Hematopoietic multipotent progenitor cell treated with erythropoietin and hydrocortisone succinate and interleukin-3 and kit ligand, for 8 days (in vitro differentiated cells): ENCODE measurements at regions not wholly inside any gene's neighbourhood (a gene's known extent, or its start where the extent isn't known, plus 50 kb on each side); places are given as distances from the start of the nearest gene placed in this dataset.

Experiments used
- DNase-seq: peaks from one replicate; pipeline ENCODE4 v3.0.0-alpha.2; 2015

GRCh38 chr9:20037699-20038098 lies 248.9 kb upstream of the SLC24A2 start:
- DNase-seq, result no peak

GRCh38 chr9:20033511-20033910 lies 244.7 kb upstream of the SLC24A2 start:
- no peak for DNase-seq

GRCh38 chr9:20032413-20033006 lies 243.7 kb upstream of the SLC24A2 start:
- DNase-seq, result no peak

DNA sequence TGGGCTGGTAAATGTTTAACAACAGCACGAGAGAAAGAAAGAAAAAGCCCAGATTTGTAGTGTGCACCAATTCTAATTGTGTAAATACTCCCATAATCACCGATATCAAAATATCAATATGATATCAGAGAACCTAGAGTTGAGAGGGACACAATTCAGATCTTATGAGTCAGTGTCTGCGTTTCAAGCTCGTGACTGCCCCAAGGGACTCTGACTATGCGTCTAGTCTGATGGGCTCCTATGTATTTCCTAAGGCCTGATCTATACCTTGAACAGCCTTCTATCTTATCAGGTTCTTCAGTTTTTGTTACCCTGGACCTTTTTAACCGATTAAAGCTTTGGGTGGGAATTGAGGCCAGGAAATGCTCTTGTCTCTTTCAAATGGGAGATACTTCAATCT lies 243.0 kb upstream of the SLC24A2 start:
- no peak for DNase-seq

- no peak for DNase-seq
Measured at GRCh38 chr9:20030671-20031070, 241.8 kb upstream of the SLC24A2 start.

DNA sequence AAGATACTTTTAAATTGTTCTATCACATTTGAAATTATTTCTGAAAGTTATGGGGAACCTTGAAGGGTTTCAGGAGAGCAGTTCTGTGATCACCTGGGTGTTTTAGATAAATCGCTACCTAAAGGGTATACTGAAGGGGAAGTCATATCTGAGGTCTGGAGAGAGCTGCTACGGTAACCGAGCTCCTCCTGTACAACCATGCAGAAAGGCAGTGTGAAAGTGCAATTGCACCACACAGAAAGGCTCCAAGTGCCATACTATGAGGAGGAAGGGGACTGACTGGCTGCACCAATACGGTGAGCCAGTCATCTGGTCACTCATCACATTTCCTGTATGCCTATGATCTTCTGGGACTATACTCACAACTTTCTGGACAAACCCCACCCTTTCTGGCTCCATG lies 241.4 kb upstream of the SLC24A2 start:
- no peak for DNase-seq

DNA sequence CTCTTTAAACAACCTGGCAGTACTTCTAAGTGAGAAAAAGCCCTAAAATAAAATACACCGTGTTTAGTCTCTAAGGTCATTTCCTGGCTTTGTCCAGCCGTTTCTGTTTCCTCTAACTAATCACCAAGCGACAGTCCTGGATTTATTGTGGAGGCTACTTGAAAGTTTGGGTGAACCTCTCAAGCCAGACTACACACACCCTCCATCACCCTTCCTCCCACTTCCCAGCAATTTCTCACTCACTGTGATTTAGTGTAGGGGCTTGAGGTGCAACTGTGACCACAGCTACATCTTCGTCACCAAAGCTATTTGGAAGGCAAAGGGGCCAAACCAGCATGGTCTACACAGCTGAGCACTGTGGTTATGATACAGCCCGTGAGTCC lies 240.0 kb upstream of the SLC24A2 start:
- no peak for DNase-seq

- DNase-seq, result no peak
Measured at GRCh38 chr9:20028192-20028848, 239.5 kb upstream of the SLC24A2 start.

GRCh38 chr9:20023961-20024571 lies 235.2 kb upstream of the SLC24A2 start:
- no peak for DNase-seq

- DNase-seq, result no peak
Measured at GRCh38 chr9:20023210-20023905, 234.5 kb upstream of the SLC24A2 start.

DNA sequence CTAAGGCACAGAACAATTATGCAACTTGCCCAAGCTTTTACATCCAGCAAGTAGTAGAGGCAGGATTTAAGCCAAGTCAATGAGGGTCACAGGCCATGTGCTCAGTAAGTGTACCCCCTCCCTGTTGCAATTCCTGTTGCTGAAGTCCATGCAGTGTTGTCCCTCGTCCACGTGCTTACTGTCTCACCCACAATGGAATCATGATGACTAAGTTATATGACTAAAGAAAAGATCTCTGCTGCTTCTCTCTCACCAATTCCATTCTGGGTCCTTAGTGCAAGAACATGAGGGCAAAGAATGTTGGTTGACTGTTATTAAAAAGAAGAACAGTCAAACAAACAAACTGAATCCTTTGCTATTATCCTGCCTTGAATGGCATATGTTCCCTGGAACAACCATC lies 233.6 kb upstream of the SLC24A2 start:
- no peak for DNase-seq

DNA sequence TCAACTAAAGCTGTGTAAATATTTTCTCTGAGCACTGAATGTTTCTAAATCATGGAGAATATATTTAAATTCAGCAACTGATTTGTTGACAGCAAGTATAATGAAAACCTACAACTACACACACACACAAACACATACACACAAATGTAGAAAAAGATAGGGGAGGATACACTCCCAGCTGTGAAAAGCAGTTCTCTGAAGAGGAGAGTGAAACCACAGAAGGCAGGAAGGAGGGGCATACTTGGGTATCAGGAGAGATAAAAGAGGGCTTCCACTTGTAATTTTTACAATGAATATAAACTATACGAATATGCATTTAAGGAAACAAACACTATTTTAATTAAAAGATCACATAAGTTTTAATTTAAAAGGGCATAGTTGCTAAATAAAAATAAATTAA lies 227.8 kb upstream of the SLC24A2 start:
- peak; percentile 13 for DNase-seq

- peak; percentile 9 for DNase-seq
Measured at GRCh38 chr9:20015427-20015931, 226.6 kb upstream of the SLC24A2 start.

DNA sequence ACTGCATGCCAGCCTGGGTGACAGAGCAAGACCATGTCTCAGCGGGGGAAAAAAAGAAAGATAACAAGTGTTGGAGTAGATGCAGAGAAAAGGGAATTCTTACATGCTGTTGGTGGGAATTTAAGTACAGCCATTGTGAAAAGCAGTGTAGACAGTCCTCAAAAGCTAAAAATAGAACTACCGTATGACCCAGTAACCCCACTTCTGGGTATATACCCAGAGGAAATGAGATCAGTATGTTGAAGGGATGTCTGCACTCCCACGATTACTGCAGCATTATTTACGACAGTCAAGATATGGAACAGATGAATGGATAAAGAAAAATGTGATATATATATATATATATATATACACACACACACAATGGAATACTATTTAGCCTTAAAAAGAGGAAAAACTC lies 225.3 kb upstream of the SLC24A2 start:
- no peak for DNase-seq

DNA sequence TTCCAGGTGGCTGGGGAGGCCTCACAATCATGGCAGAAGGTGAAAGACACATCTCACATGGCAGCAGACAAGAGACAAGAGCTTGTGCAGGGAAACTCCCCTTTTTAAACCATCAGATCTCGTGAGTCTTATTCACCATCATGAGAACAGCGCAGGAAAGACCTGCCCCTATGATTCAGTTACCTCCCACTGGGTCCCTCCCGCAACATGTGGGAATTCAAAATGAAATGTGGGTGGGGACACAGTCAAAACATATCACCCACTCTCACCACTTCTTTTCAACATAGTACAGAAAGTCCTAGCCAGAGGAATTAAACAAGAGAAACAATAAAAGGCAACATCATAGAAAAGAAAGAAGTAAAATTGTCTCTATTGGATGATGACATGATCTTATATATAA lies 223.4 kb upstream of the SLC24A2 start:
- DNase-seq, result no peak

DNA sequence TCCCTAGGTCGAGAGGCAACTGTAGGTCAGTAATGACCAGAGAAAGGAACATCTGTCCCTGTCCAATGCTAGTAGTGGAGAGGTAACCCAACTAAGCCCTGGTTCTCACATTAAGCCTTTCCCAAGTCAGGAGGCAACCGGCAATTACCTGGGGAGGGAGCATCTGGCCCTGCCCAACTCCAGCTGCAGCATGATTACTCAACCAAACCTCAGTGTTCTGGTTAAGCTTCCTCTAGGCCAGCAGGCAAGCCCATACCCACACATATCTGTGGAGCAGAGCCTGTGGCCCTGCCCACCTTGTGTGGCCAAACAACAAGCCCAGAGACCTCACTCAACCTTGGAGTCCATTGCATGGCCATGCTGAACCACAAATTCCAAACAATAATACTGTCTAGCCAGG lies 220.8 kb upstream of the SLC24A2 start:
- DNase-seq, result no peak

DNA sequence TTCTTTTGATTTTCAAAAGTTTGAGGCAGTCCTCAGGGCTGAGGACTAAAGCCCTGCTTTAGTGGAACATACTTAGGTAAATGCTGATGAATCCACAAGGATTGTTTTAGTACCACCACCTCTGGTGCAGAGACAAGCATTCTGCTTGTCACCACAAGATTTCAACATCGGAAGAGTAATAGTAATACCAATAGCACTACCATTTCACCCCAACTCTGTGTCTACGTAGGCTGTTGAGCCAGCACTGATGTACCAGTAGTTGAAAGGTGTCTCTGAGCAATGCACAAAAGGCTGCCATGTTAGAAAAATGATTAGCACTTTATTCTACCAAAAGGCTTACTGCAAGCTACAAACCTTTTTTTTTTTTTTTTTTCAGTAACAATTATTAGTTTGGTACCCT lies 213.2 kb upstream of the SLC24A2 start:
- DNase-seq, result no peak

DNA sequence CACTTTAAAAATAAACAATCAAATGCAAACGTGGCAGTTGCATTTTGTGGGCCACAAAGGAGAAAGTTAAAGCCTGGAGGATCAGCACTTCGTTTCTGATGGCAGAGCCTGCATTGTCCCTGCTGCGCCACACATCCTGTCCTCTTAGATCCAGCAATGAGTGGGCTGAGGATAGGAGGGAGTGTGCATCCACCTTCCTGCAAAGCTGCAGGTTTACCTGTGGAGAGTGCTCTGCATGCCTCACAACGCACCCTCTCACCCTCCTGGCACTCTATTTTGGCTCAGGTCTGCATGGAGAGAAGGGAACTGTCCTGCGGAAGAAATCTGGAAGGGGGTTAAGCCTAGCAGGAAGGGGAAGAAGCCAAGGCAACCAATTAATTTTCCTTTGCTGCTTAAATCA lies 212.2 kb upstream of the SLC24A2 start:
- DNase-seq, result no peak

DNA sequence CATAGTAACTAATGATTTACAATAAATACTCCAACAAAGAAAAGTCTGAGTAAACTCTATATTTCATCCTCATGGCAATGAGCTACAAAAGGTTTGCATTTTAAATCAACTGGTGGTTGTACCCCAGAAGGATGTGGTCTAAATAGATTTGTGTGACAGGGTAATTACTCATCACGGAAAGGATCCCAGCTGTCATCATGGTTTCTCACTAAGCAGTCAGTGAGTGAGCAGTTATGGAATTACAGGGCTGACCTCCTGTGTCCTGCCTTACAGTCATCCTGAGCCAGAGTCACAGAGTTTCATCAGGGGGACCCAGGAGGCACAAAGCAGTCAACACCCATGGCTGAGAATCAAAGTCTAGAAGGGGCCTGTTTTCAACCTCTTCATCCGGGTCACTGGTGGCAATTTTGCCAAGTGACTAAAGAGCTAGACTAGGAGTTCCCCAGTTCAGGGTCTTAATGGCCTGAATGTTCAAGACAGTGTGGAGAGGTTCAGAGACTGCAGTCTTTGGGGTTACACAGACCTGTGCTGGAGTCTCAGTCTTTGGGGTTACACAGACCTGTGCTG lies 210.7 kb upstream of the SLC24A2 start:
- DNase-seq, result no peak

- DNase-seq, result no peak
Measured at GRCh38 chr9:19998823-19999455, 210.1 kb upstream of the SLC24A2 start.

DNA sequence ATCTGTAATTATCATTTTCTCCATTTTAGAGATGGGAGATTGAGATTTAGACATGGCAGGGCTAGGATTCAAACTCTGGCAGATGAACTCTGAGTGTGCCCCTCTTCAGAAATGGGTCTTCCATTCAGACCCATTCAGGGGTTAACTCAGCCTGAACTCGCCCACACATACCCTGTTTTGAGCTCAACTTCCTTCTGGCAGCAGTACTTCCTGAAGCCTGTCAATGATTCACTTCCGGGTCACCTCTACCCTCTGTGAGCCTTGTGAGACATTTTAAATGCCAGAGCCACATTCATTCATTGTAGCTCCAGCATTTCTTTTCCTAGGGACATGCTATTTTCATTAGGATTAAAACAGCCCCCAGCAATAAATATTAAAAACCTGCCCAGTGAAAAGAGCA lies 209.3 kb upstream of the SLC24A2 start:
- no peak for DNase-seq

DNA sequence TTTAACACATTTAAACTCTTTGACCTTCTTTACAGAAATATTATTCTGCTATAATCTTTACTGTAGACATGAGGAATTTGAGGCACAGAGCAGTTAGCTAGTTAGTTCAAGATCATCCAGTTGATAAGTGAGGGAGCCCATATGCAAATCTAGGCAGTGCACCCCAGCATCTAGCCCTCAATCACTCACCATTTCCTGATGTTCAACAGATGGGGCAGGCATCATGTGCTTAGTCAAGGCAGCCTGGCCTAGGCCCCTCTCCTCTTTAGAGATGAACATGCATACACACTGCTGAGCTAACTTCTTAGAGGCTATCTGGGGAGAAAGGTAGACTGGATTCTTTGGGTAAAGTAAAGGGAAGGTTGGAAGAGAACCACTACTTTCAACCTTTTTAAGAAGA lies 206.8 kb upstream of the SLC24A2 start:
- DNase-seq, result no peak

- DNase-seq, result no peak
Measured at GRCh38 chr9:19994296-19994695, 205.5 kb upstream of the SLC24A2 start.
